Endothelial cell of umbilical vein (primary cell): ENCODE measurements at regions not wholly inside any gene's neighbourhood (a gene's known extent, or its start where the extent isn't known, plus 50 kb on each side); places are given as distances from the start of the nearest gene placed in this dataset.

ENCODE experiments used
- BruUV-seq: library from RNA; stranded (reverse); fragments of 400-500 nt; replicated peaks from 2 replicates; lab custom pipeline; 2021; lab: Mats Ljungman, UMichigan
- CTCF ChIA-PET: fragments of 300-600, 350-600 bp; sonication (Branson Sonifier 250); formaldehyde crosslinking; loops from one replicate; lab custom pipeline; 2021; ENCODE audit warnings: antibody characterized with exemption, inconsistent platforms; lab: Charles Lee
- POLR2A ChIA-PET: fragments of 300-600, 350-600 bp; sonication (Branson Sonifier 250); formaldehyde crosslinking; loops from one replicate; lab custom pipeline; 2021; ENCODE audit warnings: antibody characterized with exemption, inconsistent platforms; lab: Charles Lee
- DNase-seq: peaks from one replicate; pipeline ENCODE4 v3.0.0-alpha.2; 2011; ENCODE audit warnings: low read depth, low spot score
- FAIRE-seq: peaks from 2 replicates; lab custom pipeline; 2011; peaks lifted over from hg19 to GRCh38; lab: Jason Lieb, UNC
- H2AFZ ChIP-seq: 2 replicates; pipeline ENCODE4 v1.6.0; 2012; ENCODE audit warnings: low read depth, low read length, control low read depth, inconsistent platforms
- H3K27ac ChIP-seq: 2 replicates; pipeline ENCODE4 v1.5.1; 2011; ENCODE audit warnings: low read depth, mild to moderate bottlenecking, control low read depth, low read length, moderate library complexity; ENCODE audit not compliant: insufficient read depth
- H3K27me3 ChIP-seq, 2 experiments: 2 replicates each; pipeline versions ENCODE4 v1.6.0 to v1.6.1; 2011; ENCODE audit warnings: low read length in 2 of 2, mixed read lengths in 1 of 2; ENCODE audit not compliant: control insufficient read depth in 2 of 2, insufficient read depth in 2 of 2
- H3K36me3 ChIP-seq, 2 experiments: 2 replicates in 1 of 2; 3 replicates in 1 of 2; pipeline ENCODE4 v1.5.1; 2011; ENCODE audit warnings: low read length in 2 of 2, mild to moderate bottlenecking in 1 of 2, moderate library complexity in 1 of 2; ENCODE audit not compliant: control insufficient read depth in 2 of 2, insufficient read depth in 2 of 2; ENCODE audit errors: extremely low read depth in 1 of 2
- H3K4me1 ChIP-seq: 3 replicates; pipeline ENCODE4 v1.5.1; 2011; ENCODE audit warnings: mild to moderate bottlenecking, low read length; ENCODE audit not compliant: control insufficient read depth, insufficient read depth; ENCODE audit errors: extremely low read depth
- H3K4me2 ChIP-seq: 2 replicates; pipeline ENCODE4 v1.6.1; 2011; ENCODE audit warnings: low read length, control low read depth, mixed read lengths; ENCODE audit not compliant: insufficient read depth
- H3K4me3 ChIP-seq, 3 experiments: fragments of 200-600 bp in 1 of 3; sonication (generic), shearing (Covaris generic) in 1 of 3; replicated peaks in 1 of 3; 2 replicates each; pipeline ENCODE4 v1.5.1; 2011 to 2016; ENCODE audit warnings: control low read depth in 3 of 3, low read length in 3 of 3, mild to moderate bottlenecking in 2 of 3, inconsistent platforms in 1 of 3, low read depth in 1 of 3, moderate library complexity in 1 of 3; ENCODE audit not compliant: insufficient read depth in 1 of 3
- H3K79me2 ChIP-seq: 2 replicates; pipeline ENCODE4 v1.6.0; 2012; ENCODE audit warnings: low read length, inconsistent platforms; ENCODE audit not compliant: control insufficient read depth, insufficient read depth
- H3K9ac ChIP-seq: replicated peaks from 2 replicates; pipeline ENCODE3; 2011; ENCODE audit warnings: low read length, control low read depth; ENCODE audit not compliant: insufficient read depth; ENCODE audit errors: extremely low read depth
- H3K9me1 ChIP-seq: replicated peaks from 3 replicates; pipeline ENCODE4 v1.6.0; 2011; ENCODE audit warnings: mild to moderate bottlenecking, low read length; ENCODE audit not compliant: control insufficient read depth, insufficient read depth; ENCODE audit errors: extremely low read depth
- H3K9me3 ChIP-seq: replicated peaks from 2 replicates; pipeline ENCODE4 v1.5.1; 2012; ENCODE audit warnings: low read length, inconsistent platforms; ENCODE audit not compliant: control insufficient read depth, insufficient read depth
- H4K20me1 ChIP-seq: replicated peaks from 2 replicates; pipeline ENCODE3; 2011; ENCODE audit warnings: mild to moderate bottlenecking, low read length; ENCODE audit not compliant: control insufficient read depth, insufficient read depth; ENCODE audit errors: extremely low read depth
- CTCF ChIP-seq, 2 donors: IDR thresholded peaks; 1 replicate in 1 of 2; 2 replicates in 1 of 2; pipeline ENCODE4 v1.5.1; 2011; ENCODE audit warnings: low read length in 2 of 2, mild to moderate bottlenecking in 2 of 2, moderate library complexity in 2 of 2, control low read depth in 1 of 2, inconsistent platforms in 1 of 2, low read depth in 1 of 2; ENCODE audit not compliant: insufficient read depth in 1 of 2; ENCODE audit errors: extremely low read depth in 1 of 2
- EZH2 ChIP-seq: IDR thresholded peaks from 2 replicates; pipeline ENCODE4 v1.6.1; 2012; ENCODE audit warnings: borderline replicate concordance, low read depth, mild to moderate bottlenecking, moderate library complexity, low read length, inconsistent platforms; ENCODE audit not compliant: severe bottlenecking
- FOS ChIP-seq: IDR thresholded peaks from 2 replicates; pipeline ENCODE4 v1.6.1; 2011; ENCODE audit warnings: mild to moderate bottlenecking, low read length, moderate library complexity, borderline replicate concordance; ENCODE audit not compliant: insufficient read depth
- GATA2 ChIP-seq: IDR thresholded peaks from 2 replicates; pipeline ENCODE4 v1.7.0; 2011; ENCODE audit warnings: low read depth, mild to moderate bottlenecking, moderate library complexity, mixed read lengths, low read length; ENCODE audit not compliant: insufficient read length, insufficient read depth
- JUN ChIP-seq: IDR thresholded peaks from 2 replicates; pipeline ENCODE4 v1.6.1; 2011; ENCODE audit warnings: borderline replicate concordance, low read depth; ENCODE audit not compliant: insufficient read length, insufficient read depth
- MAX ChIP-seq: IDR thresholded peaks from 2 replicates; pipeline ENCODE4 v1.6.1; 2011; ENCODE audit not compliant: insufficient read depth, insufficient read length
- MYC ChIP-seq: IDR thresholded peaks from one replicate; pipeline ENCODE4 v1.6.1; 2011; ENCODE audit warnings: mild to moderate bottlenecking, low read depth, low read length
- POLR2A ChIP-seq: IDR thresholded peaks from 2 replicates; pipeline ENCODE4 v1.6.1; 2012; ENCODE audit warnings: low read depth, mild to moderate bottlenecking, control low read depth, low read length
- POLR2AphosphoS5 ChIP-seq: IDR thresholded peaks from 2 replicates; pipeline ENCODE4 v1.6.1; 2012; ENCODE audit warnings: low read depth, mild to moderate bottlenecking, control low read depth, low read length, moderate library complexity; ENCODE audit not compliant: insufficient read depth
- dilution Hi-C: fragments of 300-500 bp; cut with MboI; formaldehyde crosslinking; loops from one replicate; pipeline ENCODE4 v1.15.0; 2019; ENCODE audit warnings: low sequenced_read_pairs; ENCODE audit not compliant: extremely low pct_ligation_motif_present
- intact Hi-C: fragments of 100-400 bp; cut with micrococcal nuclease; formaldehyde crosslinking; loops from one replicate; pipeline ENCODE4 v1.10.0; 2022

- no peaks in the 10 kb centered on the region for H3K36me3 ChIP-seq
- FAIRE-seq (no peak), DNase-seq (no peak)
- H3K9me3 ChIP-seq: no peaks in the 10 kb centered on the region
- no peak overlapping the region for H3K4me2 ChIP-seq
- intact Hi-C loops: no loop called here
- no peaks in the 10 kb centered on the region for H3K4me1 ChIP-seq
- no peak overlapping the region for H3K27ac ChIP-seq
- no peak overlapping the region for H2AFZ ChIP-seq
- dilution Hi-C loops: no loop called here
- BruUV-seq: no TSS peak
- ChIA-PET POLR2A (no interaction called here), CTCF (no interaction called here)
- no peak overlapping the region for H3K4me3 ChIP-seq
- no peaks in the 10 kb centered on the region for H4K20me1 ChIP-seq
- TF ChIP-seq POLR2AphosphoS5 (no peak), POLR2A (no peak), EZH2 (no peak), FOS (no peak), GATA2 (no peak), JUN (no peak), CTCF (IDR thresholded peaks at IDR 0.05; ENCODE audit: extremely low read depth in 1 of 2, insufficient read depth in 1 of 2, low read depth in 1 of 2, low read length in 2 of 2) (no peak), MAX (no peak), MYC (no peak)
- H3K27me3 ChIP-seq: no peaks in the 10 kb centered on the region
- H3K79me2 ChIP-seq: no peaks in the 10 kb centered on the region
- H3K9ac ChIP-seq: no peak overlapping the region
- H3K9me1 ChIP-seq: no peaks in the 10 kb centered on the region
These were observed 257.2 kb downstream of the CYRIA start for GRCh38 chr2:16408331-16409005.
